ENCODE measurements at regions not wholly inside any gene's neighbourhood (a gene's known extent, or its start where the extent isn't known, plus 50 kb on each side); places are given as distances from the start of the nearest gene placed in this dataset.

GRCh38 chr10:128522551-128523308, 396.5 kb upstream of the MKI67 start:
- TF ChIP-seq SPI1 (IDR thresholded peaks at IDR 0.05; ENCODE audit: borderline replicate concordance, low read depth, low read length) = peak; percentile 81
- no peak for TF ChIP-seq ZNF696 (CRISPR knock-in tag; conservative IDR thresholded peaks at IDR 0.05)
- no peak for TF ChIP-seq SMARCB1 (IDR thresholded peaks at IDR 0.05; ENCODE audit: insufficient read length, low read depth)
- TF ChIP-seq ZFP36 (IDR thresholded peaks at IDR 0.05; ENCODE audit: low read depth, low read length, partially characterized antibody) = no peak
- no peak for TF ChIP-seq AFF1 (IDR thresholded peaks at IDR 0.05; ENCODE audit: low read depth in 1 of 2, partially characterized antibody in 2 of 2)
- peak; percentile 35 for TF ChIP-seq EGR1 (conservative IDR thresholded peaks at IDR 0.05)
- TF ChIP-seq MECOM (CRISPR knock-in tag; IDR thresholded peaks at IDR 0.05) = no peak
- peak in 1 of 3 experiments; percentile 5 for TF ChIP-seq YY1 (IDR thresholded peaks at IDR 0.05; ENCODE audit: borderline replicate concordance in 1 of 3, control insufficient read depth in 1 of 3, extremely low read depth in 1 of 3, insufficient read depth in 3 of 3, insufficient read length in 1 of 3, insufficient replicate concordance in 2 of 3, low read depth in 1 of 3, low read length in 2 of 3)
- TF ChIP-seq HMGXB4 (CRISPR knock-in tag; IDR thresholded peaks at IDR 0.05) = no peak
- TF ChIP-seq NFATC3 (IDR thresholded peaks at IDR 0.05) = no peak
- Histone ChIP-seq H3K9me1 (ENCODE audit: control insufficient read depth, insufficient read depth, low read length) (no peaks in the 10 kb centered on the region), H3K9me3 (replicated peaks; ENCODE audit: control insufficient read depth, insufficient read depth, low read depth, low read length) (no peaks in the 10 kb centered on the region), H3K27ac (ENCODE audit: extremely low read depth, low read depth, low read length) (no peak overlapping the region), H3K79me2 (ENCODE audit: control insufficient read depth, insufficient read depth, low read length) (no peaks in the 10 kb centered on the region), H3K4me2 (ENCODE audit: insufficient read depth, low read length) (no peak overlapping the region; the same call in 1 of the 2 replicates), H3K9ac (ENCODE audit: insufficient read depth in 1 of 2, low read depth in 2 of 2, low read length in 2 of 2) (no peak overlapping the region), H3K4me1 (replicated peaks in 1 of 2; ENCODE audit: control insufficient read depth in 2 of 2, insufficient read depth in 2 of 2, low read length in 2 of 2) (peaks cover 0 to 7% of the 10 kb centered on the region in 2 experiments; a peak in 3 of 5 replicates), H3K36me3 (ENCODE audit: control insufficient read depth, insufficient read depth, low read length) (no peaks in the 10 kb centered on the region), H3K27me3 (ENCODE audit: control insufficient read depth in 2 of 2, insufficient read depth in 2 of 2, low read length in 2 of 2) (no peaks in the 10 kb centered on the region), H4K20me1 (replicated peaks; ENCODE audit: control insufficient read depth, insufficient read depth, low read length) (no peaks in the 10 kb centered on the region), H3K4me3 (no peak overlapping the region), H2AFZ (ENCODE audit: low read depth, low read length) (peak overlapping the region; percentile 69)
- 26% methylated on average over 8 of the region's 9 CpGs for WGBS (ENCODE audit: insufficient coverage, low coverage, missing lambda C conversion rate)
- CTCF ChIA-PET (ENCODE audit: low intra/inter-chr PET ratio) = no interaction called here
- BruUV-seq (replicated peaks) = no TSS peak
- FAIRE-seq (no peak), ATAC-seq (peak; percentile 60), DNase-seq (ENCODE audit: extremely low read depth in 1 of 4, low spot score in 3 of 4) (peak in 1 of 4 experiments; percentile 6)
- intact Hi-C loops (cut with micrococcal nuclease) (no loop called here), in situ Hi-C loops (cut with MboI) (no loop called here)
- POLR2A ChIA-PET = interaction anchor here (1.1 to 1.3 kb wide), 2 partner anchors 9 to 12 kb away, joined by 3 to 4 read pairs; no protein-coding TSS in a partner anchor

All from K562 (cell line).